ENCODE measurements at regions not wholly inside any gene's neighbourhood (a gene's known extent, or its start where the extent isn't known, plus 50 kb on each side); places are given as distances from the start of the nearest gene placed in this dataset.

DNA sequence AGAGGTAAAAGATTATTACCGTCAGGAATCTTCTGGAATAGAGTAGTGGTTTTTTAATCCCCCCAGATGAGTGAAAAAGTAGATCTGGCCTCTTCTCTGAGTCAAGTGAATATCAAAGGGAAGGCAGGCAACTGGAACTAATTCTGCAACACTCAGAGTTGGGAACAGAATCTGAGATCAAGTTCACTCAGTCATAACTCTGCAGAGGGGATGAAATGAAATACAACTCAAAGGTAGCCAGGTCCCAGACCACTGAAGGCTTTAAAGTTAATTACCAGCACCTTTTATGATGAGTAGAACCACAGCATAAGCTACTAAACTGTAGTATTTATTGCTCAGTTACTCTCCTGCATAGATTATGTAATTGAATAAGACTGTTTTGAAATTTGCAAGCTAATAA is 455.6 kb upstream of the AKR1E2 start:
- DNase-seq (ENCODE audit: extremely low spot score): no peak
- TF ChIP-seq, protein P1, sequence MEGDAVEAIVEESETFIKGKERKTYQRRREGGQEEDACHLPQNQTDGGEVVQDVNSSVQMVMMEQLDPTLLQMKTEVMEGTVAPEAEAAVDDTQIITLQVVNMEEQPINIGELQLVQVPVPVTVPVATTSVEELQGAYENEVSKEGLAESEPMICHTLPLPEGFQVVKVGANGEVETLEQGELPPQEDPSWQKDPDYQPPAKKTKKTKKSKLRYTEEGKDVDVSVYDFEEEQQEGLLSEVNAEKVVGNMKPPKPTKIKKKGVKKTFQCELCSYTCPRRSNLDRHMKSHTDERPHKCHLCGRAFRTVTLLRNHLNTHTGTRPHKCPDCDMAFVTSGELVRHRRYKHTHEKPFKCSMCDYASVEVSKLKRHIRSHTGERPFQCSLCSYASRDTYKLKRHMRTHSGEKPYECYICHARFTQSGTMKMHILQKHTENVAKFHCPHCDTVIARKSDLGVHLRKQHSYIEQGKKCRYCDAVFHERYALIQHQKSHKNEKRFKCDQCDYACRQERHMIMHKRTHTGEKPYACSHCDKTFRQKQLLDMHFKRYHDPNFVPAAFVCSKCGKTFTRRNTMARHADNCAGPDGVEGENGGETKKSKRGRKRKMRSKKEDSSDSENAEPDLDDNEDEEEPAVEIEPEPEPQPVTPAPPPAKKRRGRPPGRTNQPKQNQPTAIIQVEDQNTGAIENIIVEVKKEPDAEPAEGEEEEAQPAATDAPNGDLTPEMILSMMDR (IDR thresholded peaks at IDR 0.05; ENCODE audit: control extremely low read depth, extremely low read depth, low read depth, missing control alignments): no peak
- POLR2A ChIA-PET: no interaction called here
- CTCF ChIA-PET: interaction anchor here (1.1 kb wide), 1 partner anchor 9 kb away, joined by 5 read pairs; no protein-coding TSS in a partner anchor

GRCh38 chr10:4361581-4361980 is 464.4 kb upstream of the AKR1E2 start:
- CTCF ChIA-PET: interaction anchor here (1.1 to 2.2 kb wide), 2 partner anchors 9 kb away, joined by 3 to 5 read pairs; no protein-coding TSS in a partner anchor
- TF ChIP-seq, protein P1 (IDR thresholded peaks at IDR 0.05; ENCODE audit: control extremely low read depth, extremely low read depth, low read depth, missing control alignments): no peak
- no peak for DNase-seq (ENCODE audit: extremely low spot score)
- POLR2A ChIA-PET: no interaction called here

DNA sequence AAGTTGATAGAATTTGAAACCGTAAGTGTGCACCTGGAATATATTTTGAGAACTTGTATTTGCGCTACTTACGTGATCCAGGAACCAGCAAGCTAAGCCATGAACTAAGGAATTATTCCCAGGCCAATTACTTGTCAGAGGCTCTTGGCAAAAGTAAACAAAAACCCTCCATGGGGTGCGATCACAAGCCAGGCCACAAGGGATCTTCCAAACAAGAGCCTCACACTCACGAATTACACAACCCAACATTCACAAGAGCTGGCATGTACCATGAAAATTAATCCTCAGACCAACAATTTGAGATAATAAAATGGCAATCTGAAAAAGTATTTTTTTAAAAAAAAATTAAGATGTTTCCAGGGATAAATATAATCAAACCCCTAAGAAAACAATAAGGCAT is 467.0 kb upstream of the AKR1E2 start:
- no peak for DNase-seq (ENCODE audit: extremely low spot score)
- ChIA-PET POLR2A (no interaction called here), CTCF (interaction anchor here (1.1 kb wide), 1 partner anchor 21 kb away, joined by 3 read pairs; no protein-coding TSS in a partner anchor)
- TF ChIP-seq, protein P1 (IDR thresholded peaks at IDR 0.05; ENCODE audit: control extremely low read depth, extremely low read depth, low read depth, missing control alignments): no peak

- ChIA-PET CTCF (interaction anchor here (1.0 to 1.4 kb wide), 3 partner anchors 9 to 58 kb away, joined by 3 to 4 read pairs (median 3); no protein-coding TSS in a partner anchor), POLR2A (no interaction called here)
- DNase-seq (ENCODE audit: extremely low spot score): no peak
- TF ChIP-seq, protein P1 (IDR thresholded peaks at IDR 0.05; ENCODE audit: control extremely low read depth, extremely low read depth, low read depth, missing control alignments): no peak
Observed at GRCh38 chr10:4357911-4358310, 468.1 kb upstream of the AKR1E2 start.

DNA sequence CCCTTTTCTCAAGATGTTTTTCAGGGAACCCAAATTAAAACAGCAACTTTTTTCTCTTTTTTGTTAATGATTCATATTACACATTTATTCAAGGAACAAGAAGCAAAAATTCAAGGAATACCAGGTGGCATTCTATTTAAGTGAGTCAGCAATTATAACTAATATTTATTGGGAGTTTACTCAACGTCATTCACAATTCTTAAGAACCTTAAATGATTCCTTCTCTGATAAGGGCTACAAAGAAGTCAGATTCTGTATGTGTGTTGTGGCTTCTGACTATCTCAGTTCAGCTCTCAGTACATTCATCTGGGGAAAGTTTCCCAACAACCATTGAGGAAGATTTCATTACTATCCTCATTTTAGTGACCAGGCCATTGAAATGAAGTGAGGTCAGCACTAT is 470.7 kb upstream of the AKR1E2 start:
- TF ChIP-seq, protein P1 (IDR thresholded peaks at IDR 0.05; ENCODE audit: control extremely low read depth, extremely low read depth, low read depth, missing control alignments): no peak
- ChIA-PET POLR2A (no interaction called here), CTCF (interaction anchor here (1.3 kb wide), 1 partner anchor 12 kb away, joined by 3 read pairs; no protein-coding TSS in a partner anchor)
- no peak for DNase-seq (ENCODE audit: extremely low spot score)

DNA sequence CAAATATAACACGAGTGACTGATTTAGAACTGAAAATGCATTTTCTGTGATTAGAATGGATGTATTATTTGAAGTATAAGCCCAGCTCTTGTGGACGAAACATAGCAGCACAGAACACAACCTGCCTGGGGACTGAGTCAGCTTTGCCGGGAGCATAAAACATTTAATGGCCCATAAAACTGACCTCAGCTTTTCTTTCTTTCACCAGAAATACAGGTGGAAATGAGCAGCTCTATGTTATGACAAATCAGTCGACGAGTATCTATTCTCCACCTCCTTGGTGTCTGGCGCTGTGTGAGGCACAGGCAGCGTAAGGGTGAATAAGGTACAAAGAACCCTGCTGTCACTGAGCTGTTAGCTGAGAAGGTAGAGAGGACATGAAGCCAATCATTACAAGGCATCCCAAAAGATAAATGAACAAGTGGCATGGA is 471.6 kb upstream of the AKR1E2 start:
- DNase-seq (ENCODE audit: extremely low spot score): no peak
- ChIA-PET POLR2A (no interaction called here), CTCF (interaction anchor here (1.3 kb wide), 1 partner anchor 11 kb away, joined by 3 read pairs; no protein-coding TSS in a partner anchor)
- TF ChIP-seq, protein P1 (IDR thresholded peaks at IDR 0.05; ENCODE audit: control extremely low read depth, extremely low read depth, low read depth, missing control alignments): no peak

Data from GM10248 (cell line).